ENCODE measurements at regions not wholly inside any gene's neighbourhood (a gene's known extent, or its start where the extent isn't known, plus 50 kb on each side); places are given as distances from the start of the nearest gene placed in this dataset.
A peak's percentile ranks its signal among the peaks of the same experiment; 100 is the strongest.

DNA sequence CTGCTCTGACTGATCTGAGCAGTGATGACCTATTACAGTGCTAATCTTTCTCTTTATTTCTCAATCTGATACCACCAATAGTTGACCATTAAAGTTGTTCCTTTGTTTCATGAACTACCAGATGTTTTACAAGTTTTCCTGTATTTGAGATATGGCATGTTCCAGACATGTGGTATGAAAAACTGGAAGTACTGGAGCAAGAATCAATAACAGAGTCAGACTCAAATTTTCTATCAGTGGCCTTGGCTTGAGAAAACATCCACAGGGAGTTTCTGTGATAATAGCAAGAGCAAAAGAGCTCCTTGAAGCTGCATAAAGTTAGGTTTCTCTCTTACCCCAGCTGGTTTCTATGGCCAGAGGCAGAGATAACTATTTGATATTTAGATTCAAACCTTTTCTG is 469.0 kb upstream of the STEAP1 start (continued):
- TF ChIP-seq, protein P1, sequence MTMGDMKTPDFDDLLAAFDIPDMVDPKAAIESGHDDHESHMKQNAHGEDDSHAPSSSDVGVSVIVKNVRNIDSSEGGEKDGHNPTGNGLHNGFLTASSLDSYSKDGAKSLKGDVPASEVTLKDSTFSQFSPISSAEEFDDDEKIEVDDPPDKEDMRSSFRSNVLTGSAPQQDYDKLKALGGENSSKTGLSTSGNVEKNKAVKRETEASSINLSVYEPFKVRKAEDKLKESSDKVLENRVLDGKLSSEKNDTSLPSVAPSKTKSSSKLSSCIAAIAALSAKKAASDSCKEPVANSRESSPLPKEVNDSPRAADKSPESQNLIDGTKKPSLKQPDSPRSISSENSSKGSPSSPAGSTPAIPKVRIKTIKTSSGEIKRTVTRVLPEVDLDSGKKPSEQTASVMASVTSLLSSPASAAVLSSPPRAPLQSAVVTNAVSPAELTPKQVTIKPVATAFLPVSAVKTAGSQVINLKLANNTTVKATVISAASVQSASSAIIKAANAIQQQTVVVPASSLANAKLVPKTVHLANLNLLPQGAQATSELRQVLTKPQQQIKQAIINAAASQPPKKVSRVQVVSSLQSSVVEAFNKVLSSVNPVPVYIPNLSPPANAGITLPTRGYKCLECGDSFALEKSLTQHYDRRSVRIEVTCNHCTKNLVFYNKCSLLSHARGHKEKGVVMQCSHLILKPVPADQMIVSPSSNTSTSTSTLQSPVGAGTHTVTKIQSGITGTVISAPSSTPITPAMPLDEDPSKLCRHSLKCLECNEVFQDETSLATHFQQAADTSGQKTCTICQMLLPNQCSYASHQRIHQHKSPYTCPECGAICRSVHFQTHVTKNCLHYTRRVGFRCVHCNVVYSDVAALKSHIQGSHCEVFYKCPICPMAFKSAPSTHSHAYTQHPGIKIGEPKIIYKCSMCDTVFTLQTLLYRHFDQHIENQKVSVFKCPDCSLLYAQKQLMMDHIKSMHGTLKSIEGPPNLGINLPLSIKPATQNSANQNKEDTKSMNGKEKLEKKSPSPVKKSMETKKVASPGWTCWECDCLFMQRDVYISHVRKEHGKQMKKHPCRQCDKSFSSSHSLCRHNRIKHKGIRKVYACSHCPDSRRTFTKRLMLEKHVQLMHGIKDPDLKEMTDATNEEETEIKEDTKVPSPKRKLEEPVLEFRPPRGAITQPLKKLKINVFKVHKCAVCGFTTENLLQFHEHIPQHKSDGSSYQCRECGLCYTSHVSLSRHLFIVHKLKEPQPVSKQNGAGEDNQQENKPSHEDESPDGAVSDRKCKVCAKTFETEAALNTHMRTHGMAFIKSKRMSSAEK (CRISPR knock-in tag; IDR thresholded peaks at IDR 0.05; ENCODE audit: borderline replicate concordance): no peak
- TF ChIP-seq, protein P2, sequence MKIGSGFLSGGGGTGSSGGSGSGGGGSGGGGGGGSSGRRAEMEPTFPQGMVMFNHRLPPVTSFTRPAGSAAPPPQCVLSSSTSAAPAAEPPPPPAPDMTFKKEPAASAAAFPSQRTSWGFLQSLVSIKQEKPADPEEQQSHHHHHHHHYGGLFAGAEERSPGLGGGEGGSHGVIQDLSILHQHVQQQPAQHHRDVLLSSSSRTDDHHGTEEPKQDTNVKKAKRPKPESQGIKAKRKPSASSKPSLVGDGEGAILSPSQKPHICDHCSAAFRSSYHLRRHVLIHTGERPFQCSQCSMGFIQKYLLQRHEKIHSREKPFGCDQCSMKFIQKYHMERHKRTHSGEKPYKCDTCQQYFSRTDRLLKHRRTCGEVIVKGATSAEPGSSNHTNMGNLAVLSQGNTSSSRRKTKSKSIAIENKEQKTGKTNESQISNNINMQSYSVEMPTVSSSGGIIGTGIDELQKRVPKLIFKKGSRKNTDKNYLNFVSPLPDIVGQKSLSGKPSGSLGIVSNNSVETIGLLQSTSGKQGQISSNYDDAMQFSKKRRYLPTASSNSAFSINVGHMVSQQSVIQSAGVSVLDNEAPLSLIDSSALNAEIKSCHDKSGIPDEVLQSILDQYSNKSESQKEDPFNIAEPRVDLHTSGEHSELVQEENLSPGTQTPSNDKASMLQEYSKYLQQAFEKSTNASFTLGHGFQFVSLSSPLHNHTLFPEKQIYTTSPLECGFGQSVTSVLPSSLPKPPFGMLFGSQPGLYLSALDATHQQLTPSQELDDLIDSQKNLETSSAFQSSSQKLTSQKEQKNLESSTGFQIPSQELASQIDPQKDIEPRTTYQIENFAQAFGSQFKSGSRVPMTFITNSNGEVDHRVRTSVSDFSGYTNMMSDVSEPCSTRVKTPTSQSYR (CRISPR knock-in tag; IDR thresholded peaks at IDR 0.05): no peak
- TF ChIP-seq FOXK1 (CRISPR knock-in tag; IDR thresholded peaks at IDR 0.05) (no peak), MXD4 (CRISPR knock-in tag; IDR thresholded peaks at IDR 0.05; ENCODE audit: borderline replicate concordance) (no peak), ETV6 (CRISPR knock-in tag; IDR thresholded peaks at IDR 0.05) (no peak), GRHL2 (CRISPR knock-in tag; IDR thresholded peaks at IDR 0.05; ENCODE audit: insufficient replicate concordance, severe bottlenecking) (no peak), ZNF121 (CRISPR knock-in tag; IDR thresholded peaks at IDR 0.05) (no peak), JUN (CRISPR knock-in tag; IDR thresholded peaks at IDR 0.05) (no peak), NR2C2 (CRISPR knock-in tag; IDR thresholded peaks at IDR 0.05) (no peak), EMX1 (CRISPR knock-in tag; IDR thresholded peaks at IDR 0.05) (no peak)
- TF ChIP-seq, protein P3, sequence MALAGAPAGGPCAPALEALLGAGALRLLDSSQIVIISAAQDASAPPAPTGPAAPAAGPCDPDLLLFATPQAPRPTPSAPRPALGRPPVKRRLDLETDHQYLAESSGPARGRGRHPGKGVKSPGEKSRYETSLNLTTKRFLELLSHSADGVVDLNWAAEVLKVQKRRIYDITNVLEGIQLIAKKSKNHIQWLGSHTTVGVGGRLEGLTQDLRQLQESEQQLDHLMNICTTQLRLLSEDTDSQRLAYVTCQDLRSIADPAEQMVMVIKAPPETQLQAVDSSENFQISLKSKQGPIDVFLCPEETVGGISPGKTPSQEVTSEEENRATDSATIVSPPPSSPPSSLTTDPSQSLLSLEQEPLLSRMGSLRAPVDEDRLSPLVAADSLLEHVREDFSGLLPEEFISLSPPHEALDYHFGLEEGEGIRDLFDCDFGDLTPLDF (CRISPR knock-in tag; IDR thresholded peaks at IDR 0.05): no peak
- TF ChIP-seq, protein P4, sequence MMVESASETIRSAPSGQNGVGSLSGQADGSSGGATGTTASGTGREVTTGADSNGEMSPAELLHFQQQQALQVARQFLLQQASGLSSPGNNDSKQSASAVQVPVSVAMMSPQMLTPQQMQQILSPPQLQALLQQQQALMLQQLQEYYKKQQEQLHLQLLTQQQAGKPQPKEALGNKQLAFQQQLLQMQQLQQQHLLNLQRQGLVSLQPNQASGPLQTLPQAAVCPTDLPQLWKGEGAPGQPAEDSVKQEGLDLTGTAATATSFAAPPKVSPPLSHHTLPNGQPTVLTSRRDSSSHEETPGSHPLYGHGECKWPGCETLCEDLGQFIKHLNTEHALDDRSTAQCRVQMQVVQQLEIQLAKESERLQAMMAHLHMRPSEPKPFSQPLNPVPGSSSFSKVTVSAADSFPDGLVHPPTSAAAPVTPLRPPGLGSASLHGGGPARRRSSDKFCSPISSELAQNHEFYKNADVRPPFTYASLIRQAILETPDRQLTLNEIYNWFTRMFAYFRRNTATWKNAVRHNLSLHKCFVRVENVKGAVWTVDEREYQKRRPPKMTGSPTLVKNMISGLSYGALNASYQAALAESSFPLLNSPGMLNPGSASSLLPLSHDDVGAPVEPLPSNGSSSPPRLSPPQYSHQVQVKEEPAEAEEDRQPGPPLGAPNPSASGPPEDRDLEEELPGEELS (CRISPR knock-in tag; IDR thresholded peaks at IDR 0.05): no peak

DNA sequence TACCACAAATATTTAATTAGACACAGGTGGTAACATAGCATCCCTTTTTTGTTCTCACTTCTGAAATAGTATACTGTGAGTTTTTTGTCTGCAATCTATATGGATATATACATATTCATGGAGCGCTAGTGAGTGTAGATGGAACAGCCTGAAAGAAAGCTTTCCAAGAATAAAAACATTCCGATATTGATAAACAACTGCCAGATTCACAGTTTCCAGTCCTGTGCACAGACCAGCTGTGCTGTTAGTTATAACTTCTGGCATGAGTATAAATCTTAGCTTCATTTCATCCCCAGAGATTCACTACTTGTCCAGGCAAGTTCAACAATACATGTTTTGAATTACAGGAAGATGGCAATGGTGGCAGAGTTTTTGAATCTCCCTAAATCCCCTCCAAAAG is 467.1 kb upstream of the STEAP1 start:
- H3K9me3 Mint-ChIP-seq: no peaks in the 10 kb centered on the region
- no peaks in the 10 kb centered on the region for H3K36me3 Mint-ChIP-seq
- no peak for DNase-seq (ENCODE audit: low spot score)
- peak overlapping the region; percentile 24; the same call in 1 of the 2 replicates for H3K27ac Mint-ChIP-seq
- H3K4me1 Mint-ChIP-seq: 0 out of 2 replicates have a peak, but pooled peaks cover 4% of the 10 kb centered on the region
- POLR2A ChIA-PET: no interaction called here
- no peak overlapping the region for H3K4me3 Mint-ChIP-seq
- CTCF ChIA-PET: no interaction called here
- no peaks in the 10 kb centered on the region for H3K27me3 Mint-ChIP-seq (ENCODE audit: low read depth)
- ATAC-seq: no peak
- TF ChIP-seq, protein P5, sequence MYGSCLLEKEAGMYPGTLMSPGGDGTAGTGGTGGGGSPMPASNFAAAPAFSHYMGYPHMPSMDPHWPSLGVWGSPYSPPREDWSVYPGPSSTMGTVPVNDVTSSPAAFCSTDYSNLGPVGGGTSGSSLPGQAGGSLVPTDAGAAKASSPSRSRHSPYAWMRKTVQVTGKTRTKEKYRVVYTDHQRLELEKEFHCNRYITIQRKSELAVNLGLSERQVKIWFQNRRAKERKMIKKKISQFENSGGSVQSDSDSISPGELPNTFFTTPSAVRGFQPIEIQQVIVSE (CRISPR knock-in tag; IDR thresholded peaks at IDR 0.05; ENCODE audit: borderline replicate concordance): no peak
- TF ChIP-seq SMAD3 (CRISPR knock-in tag; IDR thresholded peaks at IDR 0.05; ENCODE audit: borderline replicate concordance): no peak
- TF ChIP-seq TP53 (CRISPR knock-in tag; IDR thresholded peaks at IDR 0.05): no peak
- TF ChIP-seq HMGA2 (CRISPR knock-in tag; IDR thresholded peaks at IDR 0.05): no peak
- TF ChIP-seq ZNF219 (CRISPR knock-in tag; IDR thresholded peaks at IDR 0.05; ENCODE audit: borderline replicate concordance): no peak
- TF ChIP-seq NFYB (CRISPR knock-in tag; conservative IDR thresholded peaks at IDR 0.05; ENCODE audit: low read depth): no peak
- no peak for TF ChIP-seq JAZF1 (CRISPR knock-in tag; IDR thresholded peaks at IDR 0.05)
- TF ChIP-seq ZNF671 (CRISPR knock-in tag; IDR thresholded peaks at IDR 0.05): no peak
- TF ChIP-seq, protein P6, sequence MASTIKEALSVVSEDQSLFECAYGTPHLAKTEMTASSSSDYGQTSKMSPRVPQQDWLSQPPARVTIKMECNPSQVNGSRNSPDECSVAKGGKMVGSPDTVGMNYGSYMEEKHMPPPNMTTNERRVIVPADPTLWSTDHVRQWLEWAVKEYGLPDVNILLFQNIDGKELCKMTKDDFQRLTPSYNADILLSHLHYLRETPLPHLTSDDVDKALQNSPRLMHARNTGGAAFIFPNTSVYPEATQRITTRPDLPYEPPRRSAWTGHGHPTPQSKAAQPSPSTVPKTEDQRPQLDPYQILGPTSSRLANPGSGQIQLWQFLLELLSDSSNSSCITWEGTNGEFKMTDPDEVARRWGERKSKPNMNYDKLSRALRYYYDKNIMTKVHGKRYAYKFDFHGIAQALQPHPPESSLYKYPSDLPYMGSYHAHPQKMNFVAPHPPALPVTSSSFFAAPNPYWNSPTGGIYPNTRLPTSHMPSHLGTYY (CRISPR knock-in tag; IDR thresholded peaks at IDR 0.05): no peak
- TF ChIP-seq RELA (CRISPR knock-in tag; IDR thresholded peaks at IDR 0.05; ENCODE audit: borderline replicate concordance): no peak
- TF ChIP-seq, protein P7, sequence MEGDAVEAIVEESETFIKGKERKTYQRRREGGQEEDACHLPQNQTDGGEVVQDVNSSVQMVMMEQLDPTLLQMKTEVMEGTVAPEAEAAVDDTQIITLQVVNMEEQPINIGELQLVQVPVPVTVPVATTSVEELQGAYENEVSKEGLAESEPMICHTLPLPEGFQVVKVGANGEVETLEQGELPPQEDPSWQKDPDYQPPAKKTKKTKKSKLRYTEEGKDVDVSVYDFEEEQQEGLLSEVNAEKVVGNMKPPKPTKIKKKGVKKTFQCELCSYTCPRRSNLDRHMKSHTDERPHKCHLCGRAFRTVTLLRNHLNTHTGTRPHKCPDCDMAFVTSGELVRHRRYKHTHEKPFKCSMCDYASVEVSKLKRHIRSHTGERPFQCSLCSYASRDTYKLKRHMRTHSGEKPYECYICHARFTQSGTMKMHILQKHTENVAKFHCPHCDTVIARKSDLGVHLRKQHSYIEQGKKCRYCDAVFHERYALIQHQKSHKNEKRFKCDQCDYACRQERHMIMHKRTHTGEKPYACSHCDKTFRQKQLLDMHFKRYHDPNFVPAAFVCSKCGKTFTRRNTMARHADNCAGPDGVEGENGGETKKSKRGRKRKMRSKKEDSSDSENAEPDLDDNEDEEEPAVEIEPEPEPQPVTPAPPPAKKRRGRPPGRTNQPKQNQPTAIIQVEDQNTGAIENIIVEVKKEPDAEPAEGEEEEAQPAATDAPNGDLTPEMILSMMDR (IDR thresholded peaks at IDR 0.05): no peak
- TF ChIP-seq FOXK1 (CRISPR knock-in tag; IDR thresholded peaks at IDR 0.05): no peak

Data from WTC11 (cell line).